Upper lobe of left lung (tissue), 4 donors: ENCODE measurements at regions not wholly inside any gene's neighbourhood (a gene's known extent, or its start where the extent isn't known, plus 50 kb on each side); places are given as distances from the start of the nearest gene placed in this dataset.

Experiments
- POLR2A ChIP-seq, 4 donors: fragments of 450-650 bp; IDR thresholded peaks; one replicate each; pipeline ENCODE4 v1.5.1; 2016 to 2017; ENCODE audit warnings: antibody characterized with exemption in 4 of 4, mild to moderate bottlenecking in 2 of 4
- POLR2AphosphoS5 ChIP-seq, 2 donors: sonication (generic); formaldehyde crosslinking; IDR thresholded peaks; one replicate each; pipeline ENCODE4 v1.5.1; 2017; ENCODE audit warnings: antibody characterized with exemption in 2 of 2
- TF ChIP-seq, protein P1 (sequence below), 6 experiments: fragments of 450-650 bp in 4 of 6; fragments of 200-600 bp in 2 of 6; sonication (generic) in 2 of 6; IDR thresholded peaks; one replicate each; pipeline ENCODE4 v1.5.1; 2016 to 2019; ENCODE audit warnings: antibody characterized with exemption in 6 of 6

DNA sequence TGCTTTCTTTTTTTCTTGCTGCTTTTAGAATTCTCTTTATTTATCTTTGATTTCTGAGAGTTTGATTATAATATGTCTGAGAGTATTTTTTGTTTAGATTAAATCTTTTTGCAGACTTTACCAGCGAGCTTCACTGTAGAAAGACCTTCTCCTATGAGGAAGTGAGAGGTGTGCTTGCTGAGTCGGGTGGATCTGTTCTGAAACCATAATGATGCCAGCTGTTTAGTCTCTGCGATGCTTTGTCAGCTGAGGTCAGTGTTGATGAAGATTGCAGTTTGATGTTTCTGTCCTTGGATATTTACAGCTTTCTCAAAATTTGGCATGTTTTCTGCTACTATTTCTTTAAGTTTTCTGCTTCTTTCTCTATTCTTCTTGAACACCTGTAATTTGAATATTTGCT, 309.1 kb upstream of the SLITRK6 start:
- TF ChIP-seq POLR2A (IDR thresholded peaks at IDR 0.05), result no peak
- no peak for TF ChIP-seq POLR2AphosphoS5 (IDR thresholded peaks at IDR 0.05)
- TF ChIP-seq, protein P1, sequence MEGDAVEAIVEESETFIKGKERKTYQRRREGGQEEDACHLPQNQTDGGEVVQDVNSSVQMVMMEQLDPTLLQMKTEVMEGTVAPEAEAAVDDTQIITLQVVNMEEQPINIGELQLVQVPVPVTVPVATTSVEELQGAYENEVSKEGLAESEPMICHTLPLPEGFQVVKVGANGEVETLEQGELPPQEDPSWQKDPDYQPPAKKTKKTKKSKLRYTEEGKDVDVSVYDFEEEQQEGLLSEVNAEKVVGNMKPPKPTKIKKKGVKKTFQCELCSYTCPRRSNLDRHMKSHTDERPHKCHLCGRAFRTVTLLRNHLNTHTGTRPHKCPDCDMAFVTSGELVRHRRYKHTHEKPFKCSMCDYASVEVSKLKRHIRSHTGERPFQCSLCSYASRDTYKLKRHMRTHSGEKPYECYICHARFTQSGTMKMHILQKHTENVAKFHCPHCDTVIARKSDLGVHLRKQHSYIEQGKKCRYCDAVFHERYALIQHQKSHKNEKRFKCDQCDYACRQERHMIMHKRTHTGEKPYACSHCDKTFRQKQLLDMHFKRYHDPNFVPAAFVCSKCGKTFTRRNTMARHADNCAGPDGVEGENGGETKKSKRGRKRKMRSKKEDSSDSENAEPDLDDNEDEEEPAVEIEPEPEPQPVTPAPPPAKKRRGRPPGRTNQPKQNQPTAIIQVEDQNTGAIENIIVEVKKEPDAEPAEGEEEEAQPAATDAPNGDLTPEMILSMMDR (IDR thresholded peaks at IDR 0.05), result no peak
